Left ventricle myocardium inferior (tissue), 1 donor: ENCODE measurements at regions not wholly inside any gene's neighbourhood (a gene's known extent, or its start where the extent isn't known, plus 50 kb on each side); places are given as distances from the start of the nearest gene placed in this dataset.

Experiments used
- DNase-seq: peaks from one replicate; pipeline ENCODE4 v3.0.0-alpha.2; 2020
- H3K27ac ChIP-seq: fragments of 200-600 bp; replicated peaks from 2 replicates; pipeline ENCODE4 v1.8.0; 2021
- H3K27me3 ChIP-seq: fragments of 200-600 bp; 2 replicates; pipeline ENCODE4 v1.8.0; 2021; ENCODE audit warnings: low read depth
- H3K36me3 ChIP-seq: fragments of 200-600 bp; 2 replicates; pipeline ENCODE4 v1.8.0; 2021
- H3K4me1 ChIP-seq: fragments of 200-600 bp; 2 replicates; pipeline ENCODE4 v1.8.0; 2021
- H3K4me3 ChIP-seq: fragments of 200-600 bp; 2 replicates; pipeline ENCODE4 v1.8.0; 2021; ENCODE audit warnings: mild to moderate bottlenecking, moderate library complexity
- H3K9me3 ChIP-seq: fragments of 200-600 bp; replicated peaks from 2 replicates; pipeline ENCODE4 v1.8.0; 2021
- CTCF ChIP-seq: fragments of 200-600 bp; IDR thresholded peaks from 2 replicates; pipeline ENCODE4 v1.8.0; 2021; ENCODE audit warnings: antibody characterized with exemption, mild to moderate bottlenecking, borderline replicate concordance
- intact Hi-C: fragments of 100-400 bp; cut with micrococcal nuclease; formaldehyde crosslinking; loops from one replicate; pipeline ENCODE4 v1.11.0; 2022
- donor health status: DM: no; HTN: yes; CAD: no; lungs with severe emphysema.

- intact Hi-C loops = no loop called here
- no peak for TF ChIP-seq CTCF
- H3K36me3 ChIP-seq = no peaks in the 10 kb centered on the region
These were observed 100.4 kb downstream of the PXDC1 start for GRCh38 chr6:3650959-3651697.

GRCh38 chr6:3650076-3650958 lies 101.2 kb downstream of the PXDC1 start:
- no peak overlapping the region for H3K4me3 ChIP-seq
- peaks cover 50% of the 10 kb centered on the region for H3K27me3 ChIP-seq
- H3K4me1 ChIP-seq = no peaks in the 10 kb centered on the region
- peaks cover 9% of the 10 kb centered on the region for H3K9me3 ChIP-seq
- H3K36me3 ChIP-seq = no peaks in the 10 kb centered on the region
- no peak overlapping the region for H3K27ac ChIP-seq
- intact Hi-C loops = no loop called here
- no peak for DNase-seq
- no peak for TF ChIP-seq CTCF

More at GRCh38 chr6:3650959-3651697, 100.4 kb downstream of the PXDC1 start:
- DNase-seq = no peak
- Histone ChIP-seq H3K4me3 (no peak overlapping the region), H3K9me3 (peaks cover 9% of the 10 kb centered on the region), H3K27me3 (peaks cover 50% of the 10 kb centered on the region), H3K27ac (no peak overlapping the region), H3K4me1 (no peaks in the 10 kb centered on the region)

- DNase-seq = no peak
- intact Hi-C loops = no loop called here
- no peak overlapping the region for H3K27ac ChIP-seq
- H3K27me3 ChIP-seq = peaks cover 59% of the 10 kb centered on the region
- H3K4me3 ChIP-seq = no peak overlapping the region
- TF ChIP-seq CTCF = no peak
- peaks cover 9% of the 10 kb centered on the region for H3K9me3 ChIP-seq
- H3K36me3 ChIP-seq = no peaks in the 10 kb centered on the region
- H3K4me1 ChIP-seq = no peaks in the 10 kb centered on the region
These were observed 102.8 kb downstream of the PXDC1 start for GRCh38 chr6:3648724-3649123.

- Histone ChIP-seq H3K4me1 (no peaks in the 10 kb centered on the region), H3K36me3 (no peaks in the 10 kb centered on the region), H3K27me3 (peaks cover 44% of the 10 kb centered on the region), H3K4me3 (no peak overlapping the region), H3K9me3 (peaks cover 9% of the 10 kb centered on the region), H3K27ac (no peak overlapping the region)
- no peak for TF ChIP-seq CTCF
- DNase-seq = no peak
- intact Hi-C loops = no loop called here
These were observed 104.7 kb downstream of the PXDC1 start for GRCh38 chr6:3646616-3647362.

GRCh38 chr6:3644739-3645012 lies 106.8 kb downstream of the PXDC1 start:
- H3K36me3 ChIP-seq = no peaks in the 10 kb centered on the region
- peaks cover 28% of the 10 kb centered on the region for H3K27me3 ChIP-seq
- H3K4me3 ChIP-seq = no peak overlapping the region
- no peak for TF ChIP-seq CTCF
- no peak overlapping the region for H3K27ac ChIP-seq
- intact Hi-C loops = no loop called here
- peaks cover 9% of the 10 kb centered on the region for H3K9me3 ChIP-seq
- no peak for DNase-seq
- H3K4me1 ChIP-seq = no peaks in the 10 kb centered on the region
